HG03025 (cell line): ENCODE measurements at regions not wholly inside any gene's neighbourhood (a gene's known extent, or its start where the extent isn't known, plus 50 kb on each side); places are given as distances from the start of the nearest gene placed in this dataset.

ENCODE experiments used
- ATAC-seq: cut with Tn5 transposase; IDR thresholded peaks from one replicate; pipeline ENCODE4 v1.9.1; 2021; ENCODE audit warnings: mild to moderate bottlenecking, moderate library complexity; ENCODE audit not compliant: unreplicated experiment, low FRiP score

- ATAC-seq, result no peak
Measured at GRCh38 chr16:73724503-73724902, 572.1 kb upstream of the PSMD7 start.

- no peak for ATAC-seq
Measured at GRCh38 chr16:73717266-73717974, 579.2 kb upstream of the PSMD7 start.

- ATAC-seq, result no peak
Measured at GRCh38 chr16:73714976-73715375, 581.6 kb upstream of the PSMD7 start.

- ATAC-seq, result no peak
Measured at GRCh38 chr16:73713778-73714495, 582.7 kb upstream of the PSMD7 start.

GRCh38 chr16:73713251-73713650 lies 583.4 kb upstream of the PSMD7 start:
- no peak for ATAC-seq

- ATAC-seq, result no peak
Measured at GRCh38 chr16:73711406-73712080, 585.1 kb upstream of the PSMD7 start.

- ATAC-seq, result no peak
Measured at GRCh38 chr16:73710526-73710925, 586.1 kb upstream of the PSMD7 start.

- ATAC-seq, result no peak
Measured at GRCh38 chr16:73707863-73708262, 588.8 kb upstream of the PSMD7 start.

GRCh38 chr16:73703891-73704290 lies 592.7 kb upstream of the PSMD7 start:
- ATAC-seq, result no peak

- ATAC-seq, result no peak
Measured at GRCh38 chr16:73697336-73697735, 599.3 kb upstream of the PSMD7 start.

- ATAC-seq, result no peak
Measured at GRCh38 chr16:73692861-73693260, 603.8 kb upstream of the PSMD7 start.

- ATAC-seq, result no peak
Measured at GRCh38 chr16:73683804-73684203, 612.8 kb upstream of the PSMD7 start.

- ATAC-seq, result no peak
Measured at GRCh38 chr16:73672135-73672534, 624.2 kb upstream of the ZFHX3 start.

- ATAC-seq, result no peak
Measured at GRCh38 chr16:73670836-73671820, 623.2 kb upstream of the ZFHX3 start.

GRCh38 chr16:73669535-73670274 lies 621.8 kb upstream of the ZFHX3 start:
- ATAC-seq, result no peak

- ATAC-seq, result no peak
Measured at GRCh38 chr16:73663720-73664119, 615.8 kb upstream of the ZFHX3 start.

GRCh38 chr16:73636196-73636595 lies 588.3 kb upstream of the ZFHX3 start:
- no peak for ATAC-seq

- no peak for ATAC-seq
Measured at GRCh38 chr16:73629011-73629410, 581.1 kb upstream of the ZFHX3 start.

- ATAC-seq, result no peak
Measured at GRCh38 chr16:73617738-73618137, 569.8 kb upstream of the ZFHX3 start.

- no peak for ATAC-seq
Measured at GRCh38 chr16:73616770-73617169, 568.8 kb upstream of the ZFHX3 start.
